Naive B cell (primary cell): ENCODE measurements at regions not wholly inside any gene's neighbourhood (a gene's known extent, or its start where the extent isn't known, plus 50 kb on each side); places are given as distances from the start of the nearest gene placed in this dataset.
A peak's percentile ranks its signal among the peaks of the same experiment; 100 is the strongest.
"Not testable (repeated sequence)": the region's sequence is repeated elsewhere in the genome, so short reads cannot be mapped to it uniquely, and the experiment has no call there.

Source experiments
- ATAC-seq, 2 donors: fragments of 150-1000 bp; cut with Tn5 transposase; 2 replicates each; pipeline ENCODE4 v1.10.0; 2021; ENCODE audit warnings: low read depth in 2 of 2, mild to moderate bottlenecking in 2 of 2, moderate library complexity in 2 of 2
- DNase-seq: peaks from one replicate; pipeline ENCODE4 v3.0.0; 2022
- H3K27ac Mint-ChIP-seq, 6 donors: one replicate each; pipeline ENCODE4 v1.8.0; 2020 to 2022; ENCODE audit warnings: mild to moderate bottlenecking in 6 of 6, mixed read lengths in 6 of 6, moderate library complexity in 5 of 6, inconsistent platforms in 2 of 6
- H3K27me3 Mint-ChIP-seq, 3 donors: one replicate each; pipeline ENCODE4 v1.8.0; 2021 to 2022; ENCODE audit warnings: mixed read lengths in 3 of 3, mild to moderate bottlenecking in 1 of 3
- H3K36me3 Mint-ChIP-seq, 2 donors: one replicate each; pipeline ENCODE4 v1.8.0; 2020 to 2022; ENCODE audit warnings: mixed read lengths in 2 of 2, inconsistent platforms in 1 of 2, mild to moderate bottlenecking in 1 of 2
- H3K4me1 Mint-ChIP-seq, 3 donors: one replicate each; pipeline ENCODE4 v1.8.0; 2020 to 2022; ENCODE audit warnings: mixed read lengths in 3 of 3, inconsistent platforms in 1 of 3, mild to moderate bottlenecking in 1 of 3, moderate library complexity in 1 of 3
- H3K4me3 Mint-ChIP-seq, 8 donors: one replicate each; pipeline ENCODE4 v1.8.0; 2020 to 2022; ENCODE audit warnings: mild to moderate bottlenecking in 8 of 8, mixed read lengths in 8 of 8, moderate library complexity in 8 of 8, inconsistent platforms in 2 of 8
- H3K9me3 Mint-ChIP-seq, 7 donors: one replicate each; pipeline ENCODE4 v1.8.0; 2020 to 2022; ENCODE audit warnings: mixed read lengths in 7 of 7, mild to moderate bottlenecking in 5 of 7, inconsistent platforms in 2 of 7, moderate library complexity in 1 of 7

DNA sequence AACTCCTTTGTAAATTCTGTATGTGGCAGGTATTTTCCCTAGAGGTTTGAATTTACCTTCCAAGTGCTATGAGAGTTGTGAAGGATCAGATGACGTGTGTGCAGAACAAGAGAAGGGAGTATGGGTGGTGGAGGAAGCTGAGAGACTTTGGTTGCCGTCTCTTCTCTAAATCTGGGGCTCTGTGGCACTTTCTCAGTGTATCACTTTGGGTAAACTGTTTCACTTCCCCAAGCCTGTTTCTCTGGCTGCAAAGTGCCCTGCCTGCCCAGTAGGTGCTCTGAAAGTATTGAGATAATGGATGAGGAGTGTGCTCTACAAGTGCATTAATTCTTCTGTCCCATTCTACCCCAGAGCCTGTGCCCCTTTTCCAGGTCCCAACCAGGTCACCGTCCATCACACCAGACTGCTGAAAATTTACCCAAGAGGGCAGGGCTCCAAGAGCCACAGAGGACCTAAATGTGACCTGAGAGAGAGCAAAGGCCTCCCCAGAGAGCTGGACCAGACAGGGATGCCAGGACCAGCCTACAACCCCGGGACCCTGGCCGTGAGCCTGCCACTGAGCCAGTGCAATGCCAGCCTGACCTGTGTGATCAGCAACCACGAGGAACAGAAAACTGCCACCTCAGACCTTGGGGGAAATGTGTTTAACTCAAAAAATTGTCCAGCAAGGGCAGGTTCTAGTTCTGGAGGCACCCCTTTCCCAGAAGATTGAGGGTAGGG, 131.6 kb upstream of the ETV3 start:
- Mint-ChIP-seq H3K27me3 (peaks cover 6 to 20% (median 9%) of the 10 kb centered on the region in 3 donors), H3K4me1 (peaks cover 26 to 43% (median 27%) of the 10 kb centered on the region in 3 donors), H3K9me3 (no peaks in the 10 kb centered on the region), H3K27ac (peak overlapping the region in 5 of 6 donors; percentile 58 to 72 (median 61)), H3K4me3 (peak overlapping the region in 5 of 8 donors; percentile 47 to 84 (median 63)), H3K36me3 (no peaks in the 10 kb centered on the region)
- DNase-seq (peak; percentile 3), ATAC-seq (peak; percentile 93)

DNA sequence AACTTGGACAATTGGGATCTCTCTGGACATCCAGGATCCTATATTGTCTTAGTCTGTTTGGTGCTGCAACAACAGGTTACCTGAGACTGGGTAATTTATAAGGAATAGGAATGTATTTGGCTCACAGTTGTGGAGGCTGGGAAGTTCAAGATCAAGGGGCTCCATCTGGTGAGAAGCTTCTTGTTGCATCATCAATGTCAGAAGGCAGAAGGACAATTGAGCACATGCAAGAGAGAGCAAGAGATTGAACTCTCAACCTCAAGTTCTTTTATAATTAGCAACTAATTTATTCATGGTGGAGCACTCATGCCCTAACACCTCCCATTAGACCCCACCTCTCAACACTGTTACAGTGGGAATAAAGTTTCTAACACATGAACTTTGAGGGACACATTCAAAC, 124.7 kb upstream of the ETV3 start:
- peaks cover 0 to 5% of the 10 kb centered on the region in 2 donors for H3K36me3 Mint-ChIP-seq
- no peak overlapping the region for H3K27ac Mint-ChIP-seq
- peaks cover 0 to 8% (median 0%) of the 10 kb centered on the region in 3 donors for H3K4me1 Mint-ChIP-seq
- H3K9me3 Mint-ChIP-seq = peaks cover 0 to 31% (median 6%) of the 10 kb centered on the region in 7 donors
- H3K4me3 Mint-ChIP-seq = no peak overlapping the region
- ATAC-seq (no peak), DNase-seq (no peak)
- H3K27me3 Mint-ChIP-seq = peaks cover 6 to 42% (median 20%) of the 10 kb centered on the region in 3 donors

DNA sequence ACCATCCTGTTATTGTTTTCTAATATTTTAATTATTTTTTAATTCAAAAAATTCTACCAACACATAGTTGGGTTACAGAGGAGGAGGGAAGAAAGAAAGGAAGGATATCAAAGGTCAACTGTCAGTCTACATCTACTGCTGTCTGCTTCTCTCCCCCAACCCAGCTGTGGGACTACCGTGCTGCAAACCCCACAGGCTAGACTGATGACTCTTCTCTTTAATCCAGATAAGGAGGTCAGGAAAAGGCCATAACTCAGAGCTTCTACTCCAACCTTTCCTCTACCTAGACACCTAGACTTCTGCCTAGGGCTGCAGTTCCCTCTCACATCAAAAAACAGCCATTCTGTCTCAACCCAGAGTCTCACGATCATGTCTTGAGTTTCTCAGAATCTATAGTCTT, 124.2 kb upstream of the ETV3 start:
- DNase-seq (no peak), ATAC-seq (no peak)
- H3K27me3 Mint-ChIP-seq = peaks cover 6 to 39% (median 23%) of the 10 kb centered on the region in 3 donors
- no peak overlapping the region for H3K4me3 Mint-ChIP-seq
- peaks cover 0 to 8% (median 0%) of the 10 kb centered on the region in 3 donors for H3K4me1 Mint-ChIP-seq
- no peak overlapping the region for H3K27ac Mint-ChIP-seq
- H3K9me3 Mint-ChIP-seq = peaks cover 0 to 31% (median 6%) of the 10 kb centered on the region in 7 donors
- peaks cover 0 to 5% of the 10 kb centered on the region in 2 donors for H3K36me3 Mint-ChIP-seq

DNA sequence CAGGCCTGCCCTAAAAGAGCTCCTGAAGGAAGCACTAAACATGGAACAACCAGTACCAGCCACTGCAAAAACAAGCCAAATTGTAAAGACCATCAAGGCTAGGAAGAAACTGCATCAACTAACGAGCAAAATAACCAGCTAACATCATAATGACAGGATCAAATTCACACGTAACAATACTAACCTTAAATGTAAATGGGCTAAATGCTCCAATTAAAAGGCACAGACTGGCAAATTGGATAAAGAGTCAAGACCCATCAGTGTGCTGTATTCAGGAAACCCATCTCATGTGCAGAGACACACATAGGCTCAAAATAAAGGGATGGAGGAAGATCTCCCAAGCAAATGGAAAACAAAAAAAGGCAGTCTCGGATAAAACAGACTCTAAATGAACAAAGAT, 117.7 kb upstream of the ETV3 start:
- H3K27me3 Mint-ChIP-seq = peaks cover 13 to 51% (median 41%) of the 10 kb centered on the region in 3 donors
- not testable (repeated sequence) for ATAC-seq

DNA sequence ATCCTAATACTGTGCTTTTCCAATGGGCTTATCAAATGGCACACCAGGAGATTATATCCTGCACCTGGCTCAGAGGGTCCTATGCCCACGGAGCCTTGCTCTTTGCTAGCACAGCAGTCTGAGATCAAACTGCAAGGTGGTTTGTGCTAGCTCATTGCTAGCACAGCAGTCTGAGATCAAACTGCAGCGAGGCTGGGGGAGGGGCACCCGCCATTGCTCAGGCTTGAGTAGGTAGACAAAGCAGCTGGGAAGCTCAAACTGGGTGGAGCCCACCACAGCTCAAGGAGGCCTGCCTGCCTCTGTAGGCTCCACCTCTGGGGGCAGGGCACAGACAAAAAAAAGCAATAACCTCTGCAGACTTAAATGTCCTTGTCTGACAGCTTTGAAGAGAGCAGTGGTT, 116.0 kb upstream of the ETV3 start:
- DNase-seq, H3K36me3 Mint-ChIP-seq, ATAC-seq, H3K27ac Mint-ChIP-seq: not testable (repeated sequence)
- peak overlapping the region in 1 of 8 donors; percentile 10 for H3K4me3 Mint-ChIP-seq
- peaks cover 3 to 17% (median 13%) of the 10 kb centered on the region in 7 donors for H3K9me3 Mint-ChIP-seq
- H3K4me1 Mint-ChIP-seq = peaks cover 3 to 11% (median 5%) of the 10 kb centered on the region in 3 donors
- H3K27me3 Mint-ChIP-seq = peaks cover 13 to 51% (median 41%) of the 10 kb centered on the region in 3 donors

More for the DNA sequence above, 117.7 kb upstream of the ETV3 start:
- Mint-ChIP-seq H3K9me3 (peaks cover 7 to 25% (median 14%) of the 10 kb centered on the region in 7 donors), H3K4me3 (peak overlapping the region in 1 of 8 donors; percentile 36)
- H3K4me1 Mint-ChIP-seq, DNase-seq, H3K36me3 Mint-ChIP-seq, H3K27ac Mint-ChIP-seq: not testable (repeated sequence)

DNA sequence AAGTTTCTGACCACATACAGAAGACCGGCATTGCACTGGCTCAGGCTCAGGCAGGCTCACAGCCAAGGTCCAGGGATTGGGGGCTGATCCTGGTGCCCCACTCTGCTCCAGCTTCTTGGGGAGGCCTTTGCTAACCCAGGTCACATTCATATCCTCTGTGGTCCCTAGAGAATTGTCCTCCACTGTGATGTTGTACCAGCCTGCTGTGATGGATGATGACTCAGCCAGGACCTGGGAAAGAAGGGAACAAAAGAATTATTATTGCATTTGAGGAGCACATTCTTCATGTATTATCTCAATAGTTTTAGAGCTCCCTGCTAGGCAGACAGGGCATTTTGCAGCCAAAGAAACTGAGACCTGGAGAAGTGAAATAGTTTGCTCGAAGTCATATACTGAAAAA, 114.3 kb upstream of the ETV3 start:
- Mint-ChIP-seq H3K4me1 (peaks cover 3 to 12% (median 7%) of the 10 kb centered on the region in 3 donors), H3K27me3 (peaks cover 22 to 54% (median 49%) of the 10 kb centered on the region in 3 donors), H3K4me3 (no peak overlapping the region), H3K9me3 (peaks cover 7 to 19% (median 13%) of the 10 kb centered on the region in 7 donors), H3K27ac (no peak overlapping the region), H3K36me3 (peaks cover 0 to 16% of the 10 kb centered on the region in 2 donors)
- no peak for ATAC-seq
- no peak for DNase-seq

DNA sequence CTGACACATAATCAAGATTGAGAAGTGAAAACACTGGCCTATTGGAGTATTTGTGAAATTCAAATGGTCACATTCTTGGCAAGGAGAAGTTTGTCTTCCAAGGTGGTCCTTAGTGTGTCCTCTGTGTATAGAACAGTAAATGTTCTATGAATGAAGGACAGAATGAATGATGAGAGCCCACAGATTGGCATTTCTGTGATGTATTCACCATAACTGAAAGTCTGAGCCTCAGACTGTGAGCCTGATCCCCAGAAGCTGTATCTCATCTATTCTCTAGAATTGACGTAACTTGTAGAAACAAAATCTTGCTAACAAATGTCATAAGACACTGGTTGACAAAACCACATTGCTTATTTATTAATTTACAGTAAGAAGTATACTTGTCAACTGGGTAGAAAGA, 111.5 kb upstream of the ETV3 start:
- Mint-ChIP-seq H3K4me1 (peaks cover 3 to 12% (median 7%) of the 10 kb centered on the region in 3 donors), H3K27me3 (peaks cover 41 to 66% (median 50%) of the 10 kb centered on the region in 3 donors), H3K9me3 (peaks cover 5 to 20% (median 6%) of the 10 kb centered on the region in 7 donors), H3K27ac (peak overlapping the region in 1 of 6 donors; percentile 42), H3K36me3 (peaks cover 0 to 22% of the 10 kb centered on the region in 2 donors), H3K4me3 (peak overlapping the region in 2 of 8 donors; percentile 1 to 41)
- ATAC-seq = no peak
- DNase-seq = no peak

DNA sequence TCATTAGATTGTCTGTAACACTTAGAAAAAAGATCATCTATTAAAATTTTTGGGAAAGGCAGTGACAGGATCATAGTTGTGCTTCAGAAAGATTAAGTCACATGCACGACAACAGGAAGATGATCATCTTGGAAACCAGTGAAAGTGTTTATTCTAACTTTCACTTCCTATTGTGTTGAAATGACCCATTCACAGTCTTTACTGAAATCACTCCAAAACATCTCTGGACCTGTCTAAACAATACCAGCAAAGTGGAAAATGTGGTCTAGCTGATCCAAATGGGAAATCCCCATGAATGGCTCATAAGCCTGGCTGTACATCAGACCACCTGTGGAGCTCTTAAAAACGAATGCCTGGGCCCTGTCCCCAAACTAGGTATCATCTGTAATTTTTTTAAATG, 111.1 kb upstream of the ETV3 start:
- peaks cover 0 to 22% of the 10 kb centered on the region in 2 donors for H3K36me3 Mint-ChIP-seq
- peaks cover 41 to 66% (median 53%) of the 10 kb centered on the region in 3 donors for H3K27me3 Mint-ChIP-seq
- peaks cover 5 to 20% (median 7%) of the 10 kb centered on the region in 7 donors for H3K9me3 Mint-ChIP-seq

DNA sequence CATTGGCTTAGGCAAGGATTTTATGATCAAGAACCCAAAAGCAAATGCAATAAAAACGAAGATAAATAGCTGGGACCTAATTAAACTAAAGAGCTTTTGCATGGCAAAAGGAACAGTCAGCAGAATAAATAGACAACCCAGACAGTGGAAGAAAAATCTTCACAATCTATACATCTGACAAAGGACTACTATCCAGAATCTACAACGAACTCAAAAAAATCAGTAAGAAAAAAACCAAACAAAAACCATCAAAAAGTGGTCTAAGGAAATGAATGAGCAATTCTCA, 109.5 kb upstream of the ETV3 start:
- peaks cover 0 to 14% of the 10 kb centered on the region in 2 donors for H3K36me3 Mint-ChIP-seq
- not testable (repeated sequence) for H3K9me3 Mint-ChIP-seq, DNase-seq, ATAC-seq, H3K27ac Mint-ChIP-seq, H3K4me3 Mint-ChIP-seq
- H3K27me3 Mint-ChIP-seq = peaks cover 35 to 52% (median 39%) of the 10 kb centered on the region in 3 donors
- peaks cover 3 to 12% (median 7%) of the 10 kb centered on the region in 3 donors for H3K4me1 Mint-ChIP-seq

More for the DNA sequence above, 111.1 kb upstream of the ETV3 start:
- H3K4me3 Mint-ChIP-seq = peak overlapping the region in 3 of 8 donors; percentile 1 to 41 (median 5)
- no peak for DNase-seq
- H3K27ac Mint-ChIP-seq = peak overlapping the region in 1 of 6 donors; percentile 42
- peak; percentile 60 to 79 for ATAC-seq
- H3K4me1 Mint-ChIP-seq = peaks cover 3 to 12% (median 7%) of the 10 kb centered on the region in 3 donors

DNA sequence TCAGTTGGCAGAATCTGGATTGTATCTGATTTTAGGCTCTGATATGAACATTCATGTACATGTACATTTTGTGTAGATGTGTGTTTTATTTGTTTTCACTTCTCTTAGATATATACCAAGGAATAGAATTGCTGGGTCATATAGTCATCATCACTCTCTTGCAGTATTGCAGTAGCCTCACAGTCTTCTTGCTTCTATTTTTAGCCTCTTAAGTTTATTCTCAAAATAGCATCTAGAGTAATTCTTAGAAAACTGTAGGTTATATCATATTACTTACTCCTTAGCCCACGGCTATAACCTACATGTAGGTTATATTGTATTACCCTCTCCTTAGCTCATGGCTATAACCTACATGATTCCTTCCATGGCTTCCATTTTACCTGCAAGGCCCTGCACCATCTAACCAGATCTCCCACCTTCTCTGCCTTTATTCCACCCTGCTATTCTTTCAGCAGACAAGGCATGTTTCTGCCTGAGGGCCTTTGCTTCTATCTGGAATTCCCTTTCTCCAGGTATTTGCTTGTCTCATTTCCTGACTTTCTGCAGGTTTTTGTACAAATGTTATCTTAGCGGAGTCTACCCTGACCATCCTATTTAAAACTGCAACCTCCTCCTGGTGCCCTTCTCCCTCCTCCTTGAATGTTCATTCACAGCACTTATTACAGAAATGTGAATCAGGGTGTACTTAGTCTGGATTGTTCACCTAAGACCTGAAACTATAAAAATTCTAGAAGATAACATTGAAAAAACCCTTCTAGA, 109.0 kb upstream of the ETV3 start:
- Mint-ChIP-seq H3K9me3 (peaks cover 0 to 7% (median 4%) of the 10 kb centered on the region in 7 donors), H3K4me3 (no peak overlapping the region), H3K4me1 (peaks cover 3 to 12% (median 7%) of the 10 kb centered on the region in 3 donors), H3K27ac (peak overlapping the region in 1 of 6 donors; percentile 8), H3K36me3 (peaks cover 0 to 14% of the 10 kb centered on the region in 2 donors), H3K27me3 (peaks cover 32 to 49% (median 38%) of the 10 kb centered on the region in 3 donors)
- no peak for DNase-seq
- ATAC-seq = no peak

DNA sequence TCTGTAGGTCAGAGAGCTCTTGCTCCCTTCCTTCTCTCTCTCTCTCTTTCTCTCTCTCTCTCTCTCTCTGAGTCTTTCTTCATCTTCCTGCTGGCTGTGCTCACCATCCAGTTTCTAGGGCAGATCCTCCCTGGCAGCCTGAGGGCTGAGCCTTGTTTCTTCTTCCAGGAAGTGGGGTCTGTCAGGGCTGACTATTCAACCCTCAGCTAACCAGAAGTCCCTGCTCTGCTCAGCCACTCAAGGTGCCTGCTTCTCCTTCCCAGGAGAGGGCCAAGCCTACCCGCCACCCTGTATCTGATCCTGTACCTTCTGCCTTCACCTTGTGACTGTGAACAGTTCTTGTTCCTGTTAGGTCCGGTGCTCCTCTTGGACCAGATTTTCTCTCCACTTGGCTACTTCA, 107.6 kb upstream of the ETV3 start:
- Mint-ChIP-seq H3K27me3 (peaks cover 32 to 40% (median 32%) of the 10 kb centered on the region in 3 donors), H3K36me3 (peaks cover 0 to 14% of the 10 kb centered on the region in 2 donors), H3K4me1 (peaks cover 3 to 12% (median 7%) of the 10 kb centered on the region in 3 donors), H3K27ac (peak overlapping the region in 1 of 6 donors; percentile 33), H3K9me3 (peaks cover 0 to 7% (median 4%) of the 10 kb centered on the region in 7 donors), H3K4me3 (no peak overlapping the region)
- DNase-seq (no peak), ATAC-seq (no peak)

DNA sequence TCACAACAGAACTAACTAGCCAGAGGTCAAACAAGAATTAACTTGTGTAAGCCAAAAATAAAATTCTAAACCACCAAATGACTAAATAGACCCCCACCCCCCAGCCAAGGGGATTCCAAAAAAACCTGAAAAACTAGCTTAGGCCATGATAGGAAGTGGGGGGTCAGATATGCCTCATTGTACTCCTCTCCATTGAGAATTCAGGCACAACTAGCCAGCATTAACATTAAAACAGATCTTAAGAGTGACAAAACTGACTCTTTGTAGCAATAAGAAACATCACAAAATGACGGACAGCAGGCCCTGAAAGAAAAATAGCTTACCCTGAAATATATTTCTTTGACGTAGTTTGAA, 103.0 kb upstream of the ETV3 start:
- Mint-ChIP-seq H3K4me3 (no peak overlapping the region), H3K36me3 (no peaks in the 10 kb centered on the region), H3K27me3 (peaks cover 22 to 26% (median 25%) of the 10 kb centered on the region in 3 donors), H3K4me1 (no peaks in the 10 kb centered on the region), H3K27ac (no peak overlapping the region), H3K9me3 (peaks cover 0 to 4% (median 0%) of the 10 kb centered on the region in 7 donors)
- no peak for ATAC-seq
- no peak for DNase-seq

DNA sequence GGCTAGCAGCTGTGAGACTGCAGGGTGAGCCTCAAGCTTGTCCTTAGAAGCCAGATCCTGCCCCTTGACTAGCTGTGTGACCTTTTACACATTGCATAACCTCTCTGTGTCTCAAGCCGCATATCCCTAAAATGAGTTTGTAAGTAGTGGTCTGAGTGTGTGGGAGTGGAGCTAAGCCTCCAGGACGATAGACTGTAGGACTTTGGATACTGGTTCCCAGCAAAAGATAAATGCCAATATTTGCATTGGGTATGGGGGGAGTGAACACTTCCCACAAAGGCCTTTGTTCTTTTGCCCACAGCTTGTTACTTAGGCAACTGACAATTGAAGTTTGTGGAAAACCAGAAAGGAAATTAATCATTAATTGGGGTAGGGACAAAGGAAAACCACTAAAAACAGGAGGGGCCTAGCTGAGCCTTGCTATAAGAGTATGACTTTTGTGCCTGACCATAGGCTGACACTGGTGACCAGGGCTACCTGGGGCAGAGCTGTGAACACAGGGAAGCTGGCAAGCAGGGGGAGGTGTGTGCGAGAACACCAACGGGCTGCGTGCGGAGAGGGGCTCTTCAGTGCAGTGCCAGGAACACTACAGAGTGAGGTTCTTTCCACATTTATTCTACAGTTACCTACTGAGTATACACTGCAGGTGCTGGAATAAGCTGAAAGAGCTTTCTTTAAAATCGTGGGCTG, 102.4 kb upstream of the ETV3 start:
- Mint-ChIP-seq H3K4me3 (no peak overlapping the region), H3K4me1 (no peaks in the 10 kb centered on the region), H3K36me3 (no peaks in the 10 kb centered on the region), H3K27me3 (peaks cover 17 to 26% (median 25%) of the 10 kb centered on the region in 3 donors), H3K27ac (no peak overlapping the region), H3K9me3 (peaks cover 0 to 4% (median 0%) of the 10 kb centered on the region in 7 donors)
- DNase-seq = no peak
- ATAC-seq = no peak
